K562 (cell line): ENCODE measurements at regions not wholly inside any gene's neighbourhood (a gene's known extent, or its start where the extent isn't known, plus 50 kb on each side); places are given as distances from the start of the nearest gene placed in this dataset.

ENCODE experiments used
- DNMT1 ChIP-seq: fragments of 450-650 bp; IDR thresholded peaks from 2 replicates; pipeline ENCODE4 v1.6.1; 2016; ENCODE audit warnings: antibody characterized with exemption, mild to moderate bottlenecking
- E2F5 ChIP-seq: sonication (generic); formaldehyde crosslinking; IDR thresholded peaks from 2 replicates; pipeline ENCODE4 v1.8.0; 2022; ENCODE audit warnings: mild to moderate bottlenecking, missing genetic modification reagents
- E4F1 ChIP-seq: fragments of 250-450 bp; sonication (Bioruptor Pico); IDR thresholded peaks from 2 replicates; pipeline ENCODE4 v1.5.0; 2021; ENCODE audit warnings: mild to moderate bottlenecking, borderline replicate concordance
- MTF1 ChIP-seq: fragments of 250-450 bp; sonication (Bioruptor Pico); IDR thresholded peaks from 2 replicates; pipeline ENCODE4 v1.9.0; 2021; ENCODE audit warnings: moderate library complexity, mild to moderate bottlenecking, inconsistent platforms, borderline replicate concordance
- NBN ChIP-seq: fragments of 450-650 bp; IDR thresholded peaks from 2 replicates; pipeline ENCODE4 v1.6.1; 2016; ENCODE audit warnings: low read depth, mild to moderate bottlenecking
- NFRKB ChIP-seq: fragments of 450-650 bp; IDR thresholded peaks from 2 replicates; pipeline ENCODE4 v1.6.1; 2016; ENCODE audit warnings: low read depth
- PRMT5 ChIP-seq: sonication (generic); formaldehyde crosslinking; IDR thresholded peaks from 2 replicates; pipeline ENCODE4 v1.5.0; 2020; ENCODE audit warnings: missing genetic modification reagents
- PTTG1 ChIP-seq: fragments of 450-650 bp; IDR thresholded peaks from 2 replicates; pipeline ENCODE4 v1.6.1; 2016; ENCODE audit warnings: low read depth, mild to moderate bottlenecking, missing genetic modification characterization, missing compliant biosample characterization
- RB1 ChIP-seq: fragments of 450-650 bp; IDR thresholded peaks from 2 replicates; pipeline ENCODE4 v1.6.1; 2017; ENCODE audit warnings: low read depth, mild to moderate bottlenecking
- SMAD4 ChIP-seq: fragments of 250-450 bp; sonication (Bioruptor Pico); conservative IDR thresholded peaks from 2 replicates; pipeline ENCODE4 v1.8.0; 2021; ENCODE audit warnings: inconsistent platforms, mild to moderate bottlenecking, moderate library complexity
- TFAP4 ChIP-seq: sonication (generic); formaldehyde crosslinking; IDR thresholded peaks from 2 replicates; pipeline ENCODE4 v1.8.0; 2022; ENCODE audit warnings: missing genetic modification reagents, mild to moderate bottlenecking, moderate library complexity, borderline replicate concordance
- TRIM24 ChIP-seq, 2 experiments: fragments of 450-650 bp; IDR thresholded peaks; 2 replicates each; pipeline ENCODE4 v1.6.1; 2016
- ZBTB40 ChIP-seq, 2 experiments: fragments of 450-650 bp in 1 of 2; sonication (generic) in 1 of 2; formaldehyde crosslinking in 1 of 2; IDR thresholded peaks; 2 replicates each; pipeline versions ENCODE4 v1.7.1 to v1.9.0; 2016 to 2022; ENCODE audit warnings: inconsistent platforms in 1 of 2, mild to moderate bottlenecking in 1 of 2, missing genetic modification reagents in 1 of 2

GRCh38 chr2:12059616-12060441 is 313.4 kb downstream of the LPIN1 start (continued):
- TF ChIP-seq E2F5 (no peak), NFRKB (no peak), PTTG1 (no peak), E4F1 (CRISPR knock-in tag) (no peak), PRMT5 (CRISPR knock-in tag) (no peak), ZBTB40 (IDR thresholded peaks at IDR 0.05) (no peak), ZBTB40 (CRISPR knock-in tag; IDR thresholded peaks at IDR 0.05) (no peak), RB1 (no peak), SMAD4 (CRISPR knock-in tag) (no peak), NBN (peak; percentile 69; the same call in 1 of the 2 replicates), MTF1 (CRISPR knock-in tag) (no peak), TFAP4 (CRISPR knock-in tag) (no peak), DNMT1 (no peak), TRIM24 (IDR thresholded peaks at IDR 0.05) (peak; percentile 74 to 79)
